ENCODE measurements at regions not wholly inside any gene's neighbourhood (a gene's known extent, or its start where the extent isn't known, plus 50 kb on each side); places are given as distances from the start of the nearest gene placed in this dataset.

DNA sequence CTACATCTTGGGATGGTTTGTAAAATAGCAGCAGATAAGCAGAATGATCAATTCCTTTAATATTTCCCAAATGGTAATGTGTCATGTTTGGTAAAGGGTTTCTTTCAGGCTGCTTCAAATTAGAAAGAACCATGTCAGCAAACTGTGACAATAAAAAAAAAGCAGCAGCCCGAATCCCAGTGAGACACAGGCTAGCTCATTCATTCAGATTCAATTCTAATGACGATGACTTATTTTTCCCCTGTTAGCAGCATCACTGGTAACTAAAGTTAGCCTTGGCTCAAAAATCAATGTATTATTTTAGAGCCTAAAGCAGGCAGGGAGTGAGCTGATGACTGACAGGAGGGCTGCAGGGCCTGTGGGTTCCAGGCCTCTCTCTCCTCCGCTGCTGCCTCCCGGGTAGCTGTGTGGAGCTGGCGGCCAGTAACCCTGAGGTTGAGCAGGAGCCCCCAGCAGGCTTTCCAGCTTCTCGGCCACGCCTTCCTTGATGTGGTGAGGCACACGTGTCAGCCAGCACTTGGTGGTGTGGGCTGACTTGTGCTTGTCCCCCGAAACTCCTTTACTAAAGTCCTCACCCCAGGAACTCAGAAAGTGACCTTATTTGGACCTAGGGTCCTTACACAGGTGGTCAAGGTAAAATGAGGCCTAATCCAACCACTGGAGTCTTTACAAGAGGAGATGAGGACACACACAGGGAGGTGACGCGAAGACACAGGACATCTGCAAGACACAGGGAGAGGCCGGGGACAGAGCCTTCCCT is 120.5 kb upstream of the HS6ST1 start:
- CTCF ChIA-PET = interaction anchor here (1.0 kb wide), 1 partner anchor 60 kb away, joined by 3 read pairs; no protein-coding TSS in a partner anchor

DNA sequence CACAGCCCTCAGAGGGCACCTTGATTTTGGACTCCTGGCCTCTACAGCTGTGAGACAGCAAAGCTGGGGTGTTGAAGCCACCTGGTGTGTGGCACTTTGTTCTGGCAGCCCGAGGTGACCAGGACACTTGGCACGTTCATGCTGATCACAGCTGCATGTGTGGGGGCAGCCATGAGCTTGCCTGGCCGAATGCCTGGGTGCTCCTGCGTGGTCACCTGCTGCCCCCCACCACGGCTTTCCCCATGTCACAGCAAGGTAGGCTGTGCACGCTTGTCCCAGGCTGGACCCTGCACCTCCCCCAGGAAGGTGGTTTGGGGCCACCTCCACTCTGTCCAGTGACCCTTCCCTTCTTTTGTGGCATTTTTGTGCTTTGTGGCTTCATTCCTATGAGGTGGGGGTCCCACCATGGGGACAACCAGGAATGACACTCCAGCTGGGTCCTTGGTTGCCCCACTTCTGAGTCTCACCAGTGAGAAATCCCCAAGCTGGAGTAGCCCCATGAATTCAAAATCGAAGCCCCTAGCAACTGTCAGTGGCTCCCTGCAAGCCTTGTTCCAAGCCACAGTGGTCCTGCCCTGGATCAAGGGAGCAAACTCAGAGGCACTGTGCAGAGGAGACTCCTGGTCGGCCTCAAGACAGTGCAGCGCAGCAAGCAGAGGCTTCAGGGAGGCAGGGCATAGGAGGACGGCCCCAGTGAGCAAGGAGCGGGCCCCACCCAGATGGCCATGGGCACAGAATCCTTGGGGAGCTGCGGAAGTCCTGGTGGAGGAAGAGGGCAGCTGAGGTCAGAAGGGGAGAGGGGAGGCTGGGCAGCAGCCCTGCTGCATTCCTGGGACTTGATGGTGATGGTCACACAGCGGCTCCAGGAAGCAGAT is 121.4 kb upstream of the HS6ST1 start:
- TF ChIP-seq, protein P1, sequence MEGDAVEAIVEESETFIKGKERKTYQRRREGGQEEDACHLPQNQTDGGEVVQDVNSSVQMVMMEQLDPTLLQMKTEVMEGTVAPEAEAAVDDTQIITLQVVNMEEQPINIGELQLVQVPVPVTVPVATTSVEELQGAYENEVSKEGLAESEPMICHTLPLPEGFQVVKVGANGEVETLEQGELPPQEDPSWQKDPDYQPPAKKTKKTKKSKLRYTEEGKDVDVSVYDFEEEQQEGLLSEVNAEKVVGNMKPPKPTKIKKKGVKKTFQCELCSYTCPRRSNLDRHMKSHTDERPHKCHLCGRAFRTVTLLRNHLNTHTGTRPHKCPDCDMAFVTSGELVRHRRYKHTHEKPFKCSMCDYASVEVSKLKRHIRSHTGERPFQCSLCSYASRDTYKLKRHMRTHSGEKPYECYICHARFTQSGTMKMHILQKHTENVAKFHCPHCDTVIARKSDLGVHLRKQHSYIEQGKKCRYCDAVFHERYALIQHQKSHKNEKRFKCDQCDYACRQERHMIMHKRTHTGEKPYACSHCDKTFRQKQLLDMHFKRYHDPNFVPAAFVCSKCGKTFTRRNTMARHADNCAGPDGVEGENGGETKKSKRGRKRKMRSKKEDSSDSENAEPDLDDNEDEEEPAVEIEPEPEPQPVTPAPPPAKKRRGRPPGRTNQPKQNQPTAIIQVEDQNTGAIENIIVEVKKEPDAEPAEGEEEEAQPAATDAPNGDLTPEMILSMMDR (IDR thresholded peaks at IDR 0.05; ENCODE audit: insufficient read depth, low read length, missing control alignments) = no peak
- POLR2A ChIA-PET = no interaction called here
- CTCF ChIA-PET = no interaction called here
- DNase-seq (ENCODE audit: low read depth, low spot score) = no peak
- H3K4me3 ChIP-seq (ENCODE audit: low read depth, low read length) = no peak overlapping the region

More for the DNA sequence above, 120.5 kb upstream of the HS6ST1 start:
- TF ChIP-seq, protein P1 (IDR thresholded peaks at IDR 0.05; ENCODE audit: insufficient read depth, low read length, missing control alignments) = no peak
- POLR2A ChIA-PET = no interaction called here
- no peak overlapping the region for H3K4me3 ChIP-seq (ENCODE audit: low read depth, low read length)
- no peak for DNase-seq (ENCODE audit: low read depth, low spot score)

DNA sequence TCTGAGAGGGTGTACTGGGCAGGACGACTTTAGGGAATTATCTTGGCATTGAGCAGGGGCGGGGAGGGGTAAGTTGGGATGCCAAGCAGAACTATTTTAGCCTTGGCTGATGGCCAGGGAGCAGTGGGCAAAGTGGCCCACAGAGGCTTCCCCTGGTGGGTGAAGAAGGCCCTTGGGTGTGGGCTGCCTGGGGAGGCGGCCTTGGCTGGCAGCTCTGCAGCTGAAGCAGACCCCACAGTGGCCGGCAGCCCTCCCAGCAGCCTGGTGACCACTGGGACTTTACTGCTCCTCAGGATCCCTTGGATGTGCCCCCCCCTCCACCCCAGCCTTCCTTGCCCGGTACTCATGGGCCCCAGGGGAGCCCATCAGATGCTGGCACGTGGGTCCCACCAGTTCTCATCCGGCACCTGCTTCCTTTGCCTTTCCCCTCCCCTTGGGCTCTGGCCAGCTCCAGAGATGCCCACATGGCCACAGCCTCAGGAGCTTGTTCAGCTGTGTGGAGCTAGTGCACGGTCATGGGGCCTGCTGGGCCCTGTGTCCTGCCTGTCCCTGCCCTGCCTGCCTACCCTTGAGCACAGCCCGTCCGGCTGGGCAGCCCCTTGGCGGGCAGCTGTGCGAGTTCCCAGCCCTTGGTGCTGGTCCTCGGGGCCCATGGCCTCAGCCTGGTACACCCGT is 122.1 kb upstream of the HS6ST1 start:
- no peak overlapping the region for H3K4me3 ChIP-seq (ENCODE audit: low read depth, low read length)
- ChIA-PET CTCF (no interaction called here), POLR2A (no interaction called here)
- DNase-seq (ENCODE audit: low read depth, low spot score) = no peak
- TF ChIP-seq, protein P1 (IDR thresholded peaks at IDR 0.05; ENCODE audit: insufficient read depth, low read length, missing control alignments) = no peak

DNA sequence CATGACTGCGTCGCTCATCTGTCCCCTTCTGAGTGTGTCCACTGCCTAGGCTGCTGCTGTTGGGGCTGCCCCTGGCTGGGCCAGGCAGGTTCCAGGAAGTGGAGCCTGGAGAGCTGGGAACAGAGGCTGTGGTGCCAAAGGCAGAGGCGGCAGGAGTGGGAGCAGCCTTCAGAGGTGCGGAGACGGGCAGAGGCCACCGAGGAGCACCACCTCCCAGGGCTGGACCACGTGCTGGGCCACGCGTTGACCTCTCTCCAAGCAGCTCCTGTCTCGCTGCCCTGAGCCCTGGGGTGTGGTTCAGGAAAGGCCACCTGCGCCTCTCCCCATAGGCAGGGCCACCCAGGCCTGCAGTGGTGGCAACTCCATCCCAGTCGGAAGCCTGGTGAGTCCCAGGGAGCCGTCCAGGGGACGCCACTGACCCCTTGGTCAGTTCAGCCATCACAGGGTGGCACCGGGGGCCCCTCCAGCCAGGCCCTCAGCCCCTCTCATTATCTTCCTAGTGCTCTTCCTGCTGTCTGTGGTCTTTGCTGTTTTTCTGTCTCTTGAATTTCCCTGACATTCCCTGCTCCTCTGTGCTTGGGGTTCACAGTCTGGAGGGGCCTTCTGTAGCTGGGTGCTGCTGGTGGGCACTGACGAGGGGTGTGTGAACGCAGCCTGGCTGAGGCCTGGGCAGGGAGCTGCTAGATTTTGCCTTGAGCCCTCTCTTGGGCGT is 122.8 kb upstream of the HS6ST1 start:
- POLR2A ChIA-PET = no interaction called here
- CTCF ChIA-PET = interaction anchor here (1.3 kb wide), 1 partner anchor 18 kb away, joined by 4 read pairs; no protein-coding TSS in a partner anchor
- TF ChIP-seq, protein P1 (IDR thresholded peaks at IDR 0.05; ENCODE audit: insufficient read depth, low read length, missing control alignments) = no peak
- no peak overlapping the region for H3K4me3 ChIP-seq (ENCODE audit: low read depth, low read length)
- no peak for DNase-seq (ENCODE audit: low read depth, low spot score)

DNA sequence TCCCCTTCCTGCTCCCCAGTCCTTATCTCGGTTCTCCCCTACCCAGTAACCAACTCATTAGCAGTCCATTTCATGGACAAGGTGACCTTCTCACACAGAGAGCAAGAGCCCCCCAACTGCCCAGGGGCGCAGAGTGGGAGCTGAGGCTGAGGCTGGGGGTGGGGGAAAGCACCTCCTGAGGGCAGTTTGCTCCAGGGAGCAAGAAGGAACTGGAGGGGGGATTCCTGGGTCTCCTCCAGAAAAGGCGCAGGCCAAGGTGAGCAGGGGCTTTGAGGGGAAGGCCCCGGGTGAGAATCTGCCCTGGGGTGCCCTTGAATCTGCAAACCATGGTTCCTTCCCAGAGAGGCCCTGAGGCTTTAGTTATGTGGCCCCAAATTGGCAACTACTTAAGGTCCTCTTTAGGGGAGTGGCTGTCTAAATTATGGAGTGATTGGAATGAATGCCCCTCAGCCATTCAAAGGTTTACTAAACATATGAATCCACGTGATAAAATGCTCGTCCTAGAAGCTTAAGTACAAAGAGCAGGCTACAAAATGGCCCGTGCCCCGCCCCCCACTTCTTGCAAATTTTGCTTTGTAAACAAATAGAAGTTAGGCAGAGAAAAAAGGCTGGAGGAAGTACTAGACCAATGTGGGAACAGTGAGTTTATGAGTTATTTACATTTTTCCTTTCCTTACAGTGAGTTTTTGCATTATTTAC is 123.5 kb upstream of the HS6ST1 start:
- ChIA-PET CTCF (interaction anchor here (1.3 kb wide), 1 partner anchor 19 kb away, joined by 4 read pairs; no protein-coding TSS in a partner anchor), POLR2A (no interaction called here)
- no peak overlapping the region for H3K4me3 ChIP-seq (ENCODE audit: low read depth, low read length)
- TF ChIP-seq, protein P1 (IDR thresholded peaks at IDR 0.05; ENCODE audit: insufficient read depth, low read length, missing control alignments) = no peak
- DNase-seq (ENCODE audit: low read depth, low spot score) = no peak

All from AG04449 (cell line).